ENCODE measurements at regions not wholly inside any gene's neighbourhood (a gene's known extent, or its start where the extent isn't known, plus 50 kb on each side); places are given as distances from the start of the nearest gene placed in this dataset.
"Not testable (repeated sequence)": the region's sequence is repeated elsewhere in the genome, so short reads cannot be mapped to it uniquely, and the experiment has no call there.

DNA sequence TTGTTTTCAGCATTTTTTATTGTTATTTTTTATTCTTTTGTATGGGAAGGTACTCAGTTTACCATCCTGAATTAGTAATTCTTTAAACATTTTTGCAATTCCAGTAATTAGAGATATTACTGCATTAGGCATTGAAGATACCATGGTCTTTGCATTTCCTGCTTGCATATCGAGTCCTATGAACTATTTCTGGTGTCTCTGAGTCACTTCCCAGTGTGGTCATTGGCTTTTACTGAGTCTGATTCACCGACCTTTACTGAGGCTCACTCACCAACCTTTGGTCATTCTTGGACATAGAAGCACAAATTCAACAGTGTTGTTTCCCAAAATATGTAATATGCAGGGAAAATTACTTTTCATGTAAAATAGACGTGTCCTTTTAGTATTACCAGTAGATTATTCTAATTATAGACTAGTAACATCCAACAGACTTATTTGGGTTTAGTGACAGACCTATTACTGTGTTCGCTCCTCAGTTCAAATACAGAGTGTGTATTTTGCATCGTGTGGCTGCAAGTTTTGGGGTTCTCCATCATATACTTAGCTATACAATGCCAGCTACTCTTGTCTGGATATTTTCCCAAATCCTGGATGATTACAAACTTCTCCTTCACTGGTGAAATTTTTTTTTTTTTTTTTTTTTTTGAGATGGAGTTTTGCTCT lies 180.7 kb upstream of the PRSS1 start:
- TF ChIP-seq, protein P1, sequence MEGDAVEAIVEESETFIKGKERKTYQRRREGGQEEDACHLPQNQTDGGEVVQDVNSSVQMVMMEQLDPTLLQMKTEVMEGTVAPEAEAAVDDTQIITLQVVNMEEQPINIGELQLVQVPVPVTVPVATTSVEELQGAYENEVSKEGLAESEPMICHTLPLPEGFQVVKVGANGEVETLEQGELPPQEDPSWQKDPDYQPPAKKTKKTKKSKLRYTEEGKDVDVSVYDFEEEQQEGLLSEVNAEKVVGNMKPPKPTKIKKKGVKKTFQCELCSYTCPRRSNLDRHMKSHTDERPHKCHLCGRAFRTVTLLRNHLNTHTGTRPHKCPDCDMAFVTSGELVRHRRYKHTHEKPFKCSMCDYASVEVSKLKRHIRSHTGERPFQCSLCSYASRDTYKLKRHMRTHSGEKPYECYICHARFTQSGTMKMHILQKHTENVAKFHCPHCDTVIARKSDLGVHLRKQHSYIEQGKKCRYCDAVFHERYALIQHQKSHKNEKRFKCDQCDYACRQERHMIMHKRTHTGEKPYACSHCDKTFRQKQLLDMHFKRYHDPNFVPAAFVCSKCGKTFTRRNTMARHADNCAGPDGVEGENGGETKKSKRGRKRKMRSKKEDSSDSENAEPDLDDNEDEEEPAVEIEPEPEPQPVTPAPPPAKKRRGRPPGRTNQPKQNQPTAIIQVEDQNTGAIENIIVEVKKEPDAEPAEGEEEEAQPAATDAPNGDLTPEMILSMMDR (IDR thresholded peaks at IDR 0.05): no peak
- H3K4me3 ChIP-seq (ENCODE audit: low read length): no peak overlapping the region
- no peak overlapping the region for H3K27ac Mint-ChIP-seq
- no peaks in the 10 kb centered on the region for H3K27me3 ChIP-seq (ENCODE audit: control insufficient read depth in 1 of 2, insufficient read depth in 2 of 2, low read length in 2 of 2)
- no peak overlapping the region for H3K4me3 Mint-ChIP-seq
- no peaks in the 10 kb centered on the region for H3K9me3 Mint-ChIP-seq
- ChIA-PET POLR2A (interaction anchor here (0.6 kb wide), 2 partner anchors 22 to 139 kb away, joined by 3 to 4 read pairs; no protein-coding TSS in a partner anchor), CTCF (no interaction called here)
- no peak overlapping the region for H3K27ac ChIP-seq (ENCODE audit: low read depth in 1 of 2, low read length in 2 of 2)
- H3K9me3 ChIP-seq (ENCODE audit: control insufficient read depth in 1 of 2, insufficient read depth in 1 of 2, low read length in 2 of 2): no peaks in the 10 kb centered on the region
- ATAC-seq (ENCODE audit: poor library complexity): no peak
- H3K36me3 Mint-ChIP-seq (ENCODE audit: low read depth): no peaks in the 10 kb centered on the region
- peak in 2 of 14 experiments; percentile 30 to 47 for DNase-seq
- H3K36me3 ChIP-seq (ENCODE audit: insufficient read depth, low read length): no peaks in the 10 kb centered on the region
- H3K27me3 Mint-ChIP-seq: no peaks in the 10 kb centered on the region
- H3K4me1 ChIP-seq (ENCODE audit: insufficient read depth, low read length): no peaks in the 10 kb centered on the region
- peaks cover 15% of the 10 kb centered on the region for H3K4me1 Mint-ChIP-seq (ENCODE audit: low read depth)
- intact Hi-C loops (cut with DNase I, micrococcal nuclease): no loop called here

DNA sequence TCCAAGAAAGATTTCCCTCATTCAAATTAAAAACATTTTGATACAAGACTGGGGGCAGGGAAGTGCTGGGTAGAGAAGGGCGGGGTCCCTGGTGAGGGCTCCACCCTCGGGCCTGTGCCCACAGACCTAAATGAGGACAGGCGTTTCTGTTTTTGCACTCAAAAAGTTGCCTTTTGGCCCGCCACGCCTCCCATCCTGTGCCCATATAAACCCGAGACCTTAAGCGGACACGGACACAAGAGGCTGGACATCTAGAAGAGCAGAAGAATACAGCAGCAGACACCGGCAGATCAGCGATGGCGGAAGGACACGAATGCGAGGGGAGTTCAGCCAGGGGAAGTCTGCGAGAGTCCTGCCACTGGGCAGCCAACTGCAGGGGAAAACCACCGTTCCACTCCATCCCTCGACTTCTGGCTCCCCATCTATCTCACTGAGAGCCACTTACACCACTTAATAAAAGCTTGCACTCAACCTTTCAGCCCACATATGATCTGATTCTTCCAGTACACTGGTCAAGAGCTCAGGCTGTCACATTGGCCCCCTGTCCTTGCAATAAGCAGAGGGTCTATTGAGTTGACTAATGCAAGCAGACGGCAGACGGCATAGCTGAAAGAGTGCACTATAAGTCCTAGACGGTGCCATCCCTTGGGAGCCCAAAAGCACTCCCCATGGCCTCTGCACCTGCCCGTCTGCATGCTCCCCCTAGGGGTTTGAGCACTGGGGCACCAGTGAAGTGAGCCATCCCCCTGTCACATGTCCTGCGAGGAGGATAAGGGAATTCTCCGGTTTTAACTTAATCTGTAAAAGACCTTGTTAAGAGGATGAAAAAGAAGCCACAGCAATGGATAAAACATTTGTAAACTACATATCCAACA lies 181.8 kb upstream of the PRSS1 start:
- Mint-ChIP-seq H3K4me1 (ENCODE audit: low read depth) (peaks cover 15% of the 10 kb centered on the region), H3K27ac (peak overlapping the region; percentile 4), H3K4me3 (no peak overlapping the region), H3K27me3 (no peaks in the 10 kb centered on the region), H3K9me3 (no peaks in the 10 kb centered on the region), H3K36me3 (ENCODE audit: low read depth) (no peaks in the 10 kb centered on the region)
- POLR2A ChIA-PET: no interaction called here
- TF ChIP-seq, protein P1 (IDR thresholded peaks at IDR 0.05): no peak
- Histone ChIP-seq H3K4me1 (ENCODE audit: insufficient read depth, low read length) (no peaks in the 10 kb centered on the region), H3K36me3 (ENCODE audit: insufficient read depth, low read length) (no peaks in the 10 kb centered on the region), H3K4me3 (ENCODE audit: low read length) (no peak overlapping the region), H3K27me3 (ENCODE audit: control insufficient read depth in 1 of 2, insufficient read depth in 2 of 2, low read length in 2 of 2) (no peaks in the 10 kb centered on the region), H3K9me3 (ENCODE audit: control insufficient read depth in 1 of 2, insufficient read depth in 1 of 2, low read length in 2 of 2) (no peaks in the 10 kb centered on the region), H3K27ac (ENCODE audit: low read depth in 1 of 2, low read length in 2 of 2) (no peak overlapping the region)
- intact Hi-C loops (cut with DNase I, micrococcal nuclease): no loop called here
- ATAC-seq (ENCODE audit: poor library complexity) (no peak), DNase-seq (no peak)
- CTCF ChIA-PET: no interaction called here

DNA sequence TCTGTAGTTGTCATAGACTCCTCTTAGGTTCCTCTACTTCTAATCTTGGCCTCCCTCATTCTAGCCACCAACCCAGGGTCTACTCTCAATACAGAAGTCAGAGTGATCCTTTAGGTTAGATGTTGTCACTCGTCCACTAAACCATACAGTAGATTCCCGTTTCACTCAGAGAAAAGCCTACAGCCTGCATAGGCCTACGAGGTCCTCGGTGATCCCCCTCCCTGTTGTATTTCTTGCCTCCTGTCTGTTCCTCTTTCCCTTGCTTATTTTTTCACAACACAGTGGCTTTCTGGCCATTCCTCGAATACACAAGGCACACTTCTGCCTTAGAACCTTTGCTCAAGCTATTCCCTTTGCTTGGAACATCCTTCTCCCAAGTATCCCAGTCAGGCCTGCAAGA lies 183.0 kb upstream of the PRSS1 start:
- Mint-ChIP-seq H3K27me3 (no peaks in the 10 kb centered on the region), H3K4me3 (no peak overlapping the region), H3K27ac (peak overlapping the region; percentile 4), H3K36me3 (ENCODE audit: low read depth) (no peaks in the 10 kb centered on the region), H3K4me1 (ENCODE audit: low read depth) (peaks cover 15% of the 10 kb centered on the region), H3K9me3 (no peaks in the 10 kb centered on the region)
- no peaks in the 10 kb centered on the region for H3K4me1 ChIP-seq (ENCODE audit: insufficient read depth, low read length)
- ATAC-seq (ENCODE audit: poor library complexity): no peak
- no peak overlapping the region for H3K27ac ChIP-seq (ENCODE audit: low read depth in 1 of 2, low read length in 2 of 2)
- POLR2A ChIA-PET: no interaction called here
- intact Hi-C loops (cut with DNase I, micrococcal nuclease): no loop called here
- H3K36me3 ChIP-seq (ENCODE audit: insufficient read depth, low read length): no peaks in the 10 kb centered on the region
- no peak for DNase-seq
- H3K9me3 ChIP-seq (ENCODE audit: control insufficient read depth in 1 of 2, insufficient read depth in 1 of 2, low read length in 2 of 2): no peaks in the 10 kb centered on the region
- CTCF ChIA-PET: no interaction called here
- no peaks in the 10 kb centered on the region for H3K27me3 ChIP-seq (ENCODE audit: control insufficient read depth in 1 of 2, insufficient read depth in 2 of 2, low read length in 2 of 2)
- TF ChIP-seq, protein P1 (IDR thresholded peaks at IDR 0.05): no peak
- no peak overlapping the region for H3K4me3 ChIP-seq (ENCODE audit: low read length)

DNA sequence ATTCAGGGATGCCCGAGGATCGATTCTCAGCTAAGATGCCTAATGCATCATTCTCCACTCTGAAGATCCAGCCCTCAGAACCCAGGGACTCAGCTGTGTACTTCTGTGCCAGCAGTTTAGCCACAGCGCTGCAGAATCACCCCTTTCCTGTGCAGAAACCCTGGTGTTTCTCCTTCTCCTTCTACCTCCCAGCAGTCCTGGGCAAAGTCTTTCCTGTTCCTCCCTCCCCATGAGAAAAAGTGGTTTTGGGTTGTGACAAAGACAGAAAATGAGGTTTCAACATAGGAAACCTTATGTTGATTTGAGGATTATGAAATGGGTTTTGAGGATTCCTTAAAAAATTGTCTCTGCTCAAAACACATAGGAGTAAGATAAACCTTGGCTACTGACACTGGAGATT lies 185.1 kb upstream of the PRSS1 start:
- H3K9me3 Mint-ChIP-seq; H3K4me1 Mint-ChIP-seq (ENCODE audit: low read depth); H3K36me3 ChIP-seq (ENCODE audit: insufficient read depth, low read length); H3K4me1 ChIP-seq (ENCODE audit: insufficient read depth, low read length); ATAC-seq (ENCODE audit: poor library complexity); H3K4me3 Mint-ChIP-seq; intact Hi-C loops (cut with DNase I, micrococcal nuclease); H3K9me3 ChIP-seq (ENCODE audit: control insufficient read depth in 1 of 2, insufficient read depth in 1 of 2, low read length in 2 of 2); H3K27ac ChIP-seq (ENCODE audit: low read depth in 1 of 2, low read length in 2 of 2); DNase-seq; H3K27me3 ChIP-seq (ENCODE audit: control insufficient read depth in 1 of 2, insufficient read depth in 2 of 2, low read length in 2 of 2); H3K27ac Mint-ChIP-seq; POLR2A ChIA-PET; CTCF ChIA-PET; H3K36me3 Mint-ChIP-seq (ENCODE audit: low read depth); H3K4me3 ChIP-seq (ENCODE audit: low read length); H3K27me3 Mint-ChIP-seq: not testable (repeated sequence)
